ENCODE measurements at regions not wholly inside any gene's neighbourhood (a gene's known extent, or its start where the extent isn't known, plus 50 kb on each side); places are given as distances from the start of the nearest gene placed in this dataset.

DNA sequence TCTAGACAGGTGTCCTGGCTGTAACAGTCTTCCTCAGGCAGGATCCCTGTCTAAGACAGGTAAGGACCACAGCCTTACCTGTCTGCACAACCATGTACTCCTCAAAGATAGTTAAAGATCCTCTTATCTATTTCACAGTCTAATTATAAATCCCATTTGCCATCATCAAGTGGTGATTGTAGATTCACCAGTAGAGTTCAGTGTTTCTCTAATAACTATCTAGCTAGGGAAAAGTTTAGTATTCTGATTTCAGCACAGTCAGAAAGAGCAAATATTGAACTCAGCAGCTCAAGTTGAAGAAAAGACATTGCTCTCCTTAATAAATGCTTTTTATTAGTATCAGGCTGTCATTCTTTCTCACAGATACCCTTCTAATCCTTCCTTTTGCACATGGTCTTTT is 1305.5 kb upstream of the NXPH2 start:
- TF ChIP-seq, protein P1, sequence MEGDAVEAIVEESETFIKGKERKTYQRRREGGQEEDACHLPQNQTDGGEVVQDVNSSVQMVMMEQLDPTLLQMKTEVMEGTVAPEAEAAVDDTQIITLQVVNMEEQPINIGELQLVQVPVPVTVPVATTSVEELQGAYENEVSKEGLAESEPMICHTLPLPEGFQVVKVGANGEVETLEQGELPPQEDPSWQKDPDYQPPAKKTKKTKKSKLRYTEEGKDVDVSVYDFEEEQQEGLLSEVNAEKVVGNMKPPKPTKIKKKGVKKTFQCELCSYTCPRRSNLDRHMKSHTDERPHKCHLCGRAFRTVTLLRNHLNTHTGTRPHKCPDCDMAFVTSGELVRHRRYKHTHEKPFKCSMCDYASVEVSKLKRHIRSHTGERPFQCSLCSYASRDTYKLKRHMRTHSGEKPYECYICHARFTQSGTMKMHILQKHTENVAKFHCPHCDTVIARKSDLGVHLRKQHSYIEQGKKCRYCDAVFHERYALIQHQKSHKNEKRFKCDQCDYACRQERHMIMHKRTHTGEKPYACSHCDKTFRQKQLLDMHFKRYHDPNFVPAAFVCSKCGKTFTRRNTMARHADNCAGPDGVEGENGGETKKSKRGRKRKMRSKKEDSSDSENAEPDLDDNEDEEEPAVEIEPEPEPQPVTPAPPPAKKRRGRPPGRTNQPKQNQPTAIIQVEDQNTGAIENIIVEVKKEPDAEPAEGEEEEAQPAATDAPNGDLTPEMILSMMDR (conservative IDR thresholded peaks at IDR 0.05; ENCODE audit: low read depth, low read length): peak; percentile 57
- no peak for TF ChIP-seq EZH2 (IDR thresholded peaks at IDR 0.05; ENCODE audit: low read length, unreplicated experiment)
- no peak for TF ChIP-seq EZH2phosphoT487 (IDR thresholded peaks at IDR 0.05; ENCODE audit: borderline replicate concordance, low read length)
